NCI-H2171 treated with DMSO at 0.1 percent for 48 hours (cell line): ENCODE measurements at regions not wholly inside any gene's neighbourhood (a gene's known extent, or its start where the extent isn't known, plus 50 kb on each side); places are given as distances from the start of the nearest gene placed in this dataset.
A peak's percentile ranks its signal among the peaks of the same experiment; 100 is the strongest.
"Not testable (repeated sequence)": the region's sequence is repeated elsewhere in the genome, so short reads cannot be mapped to it uniquely, and the experiment has no call there.

Experiments
- DNase-seq: peaks from one replicate; lab custom pipeline; 2025; lab: John Stamatoyannopoulos, UW

DNA sequence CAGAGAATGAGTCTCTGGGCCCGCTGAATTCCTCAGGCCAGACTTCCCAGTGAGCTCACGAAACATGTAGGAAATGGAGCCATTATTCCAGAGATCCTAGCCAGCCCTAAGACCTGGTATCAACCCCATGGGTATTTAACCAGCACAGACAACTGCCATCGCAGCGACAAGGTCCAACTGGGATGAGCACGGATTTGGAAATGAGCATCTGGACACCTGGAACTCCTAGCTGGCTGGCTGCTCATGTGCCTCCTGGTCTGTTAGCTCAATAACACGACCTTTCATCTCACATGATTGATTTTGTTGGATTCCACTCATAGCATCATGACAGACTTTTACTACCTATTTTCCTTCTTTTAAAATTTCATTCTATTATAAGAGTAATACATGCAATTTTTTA is 51.0 kb downstream of the POU3F3 start:
- DNase-seq = no peak

DNA sequence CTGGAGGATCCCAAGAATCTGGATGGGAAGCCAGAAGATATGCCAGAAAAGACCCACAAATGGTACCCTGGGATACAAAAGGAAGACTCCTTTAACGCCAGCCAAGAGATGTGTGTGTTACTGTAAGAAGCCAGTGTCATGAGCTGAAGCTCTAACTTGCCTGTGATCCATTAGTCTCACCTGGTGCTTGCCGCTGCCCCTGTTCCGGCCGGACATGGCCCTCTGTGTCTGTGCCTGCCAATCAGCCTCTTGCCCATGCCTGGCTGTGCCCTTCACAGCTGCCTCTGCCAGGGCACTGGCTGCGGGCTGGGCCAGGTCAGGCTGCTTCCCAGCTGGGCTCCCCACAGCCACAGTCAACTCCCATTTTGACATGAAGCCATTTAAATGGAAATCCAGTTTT is 55.4 kb downstream of the POU3F3 start:
- DNase-seq = no peak

DNA sequence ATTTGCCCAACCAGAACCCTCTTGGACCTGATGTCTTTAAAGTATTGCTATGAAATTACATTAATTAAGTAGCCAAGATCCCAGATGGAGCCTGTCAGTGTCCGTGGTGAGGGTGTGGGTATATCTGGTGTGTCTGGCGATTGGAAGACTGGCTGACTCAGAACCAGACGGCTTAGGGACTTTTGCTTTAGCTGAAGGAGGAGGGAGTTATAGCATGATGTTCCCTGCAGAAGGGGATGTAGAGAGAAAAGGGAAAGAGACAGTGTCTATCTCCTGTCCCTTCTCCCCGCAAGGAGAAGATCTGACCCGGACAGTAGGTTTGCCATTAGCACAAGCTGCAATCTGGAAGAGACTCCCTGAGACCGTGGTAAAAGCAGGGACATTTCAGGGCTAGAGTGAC is 60.6 kb downstream of the POU3F3 start:
- no peak for DNase-seq

DNA sequence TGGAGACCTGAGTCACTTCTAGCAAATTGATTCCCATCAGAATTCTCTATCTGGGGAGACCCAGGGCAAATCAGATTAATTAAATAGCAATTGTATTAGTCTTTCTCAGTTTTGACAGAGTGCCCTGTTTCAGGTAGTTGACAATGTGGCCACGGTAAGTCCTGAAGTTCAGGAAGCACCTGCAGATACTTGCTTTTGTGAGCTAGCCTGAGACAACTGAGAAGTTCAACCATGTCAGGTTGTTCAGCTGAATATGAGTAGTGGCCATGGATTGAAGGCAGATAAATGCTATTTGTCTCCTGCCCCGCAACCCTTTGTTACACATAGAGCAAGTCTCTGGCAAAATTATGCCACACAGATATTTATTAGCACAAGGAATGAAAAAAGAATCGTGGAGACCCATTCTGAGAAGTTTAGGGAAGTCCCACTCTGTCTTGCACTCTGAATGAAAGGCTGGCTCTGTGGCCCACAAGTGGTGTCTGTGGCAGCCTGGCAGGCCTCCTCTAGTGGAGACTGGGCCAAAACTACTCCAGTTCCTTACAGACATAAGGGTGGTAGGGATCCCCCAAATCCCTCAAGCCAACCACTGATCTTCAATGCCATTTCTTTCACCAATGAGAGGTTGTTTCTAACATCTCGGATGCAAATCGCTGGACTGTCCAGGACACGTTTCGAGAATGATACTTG is 61.3 kb downstream of the POU3F3 start:
- DNase-seq = no peak

DNA sequence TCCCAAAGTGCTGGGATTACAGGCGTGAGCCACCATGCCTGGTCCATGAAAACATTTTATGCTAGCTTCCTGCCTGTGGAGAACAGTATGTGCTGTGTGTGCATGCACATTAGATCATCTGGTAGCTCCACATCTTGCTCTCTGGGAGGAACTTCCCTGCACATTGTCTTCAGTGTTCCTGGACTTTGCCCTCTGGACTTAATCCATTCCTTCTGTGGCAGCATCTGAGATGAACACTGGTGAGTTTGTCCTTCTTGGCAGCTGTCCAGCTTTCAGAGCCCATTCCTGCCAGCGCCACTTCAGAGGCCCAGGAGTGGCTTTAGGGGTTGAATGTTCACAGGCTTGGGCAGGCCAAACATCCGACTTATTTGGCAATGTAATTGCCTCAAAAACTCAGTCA is 65.2 kb downstream of the POU3F3 start:
- no peak for DNase-seq

DNA sequence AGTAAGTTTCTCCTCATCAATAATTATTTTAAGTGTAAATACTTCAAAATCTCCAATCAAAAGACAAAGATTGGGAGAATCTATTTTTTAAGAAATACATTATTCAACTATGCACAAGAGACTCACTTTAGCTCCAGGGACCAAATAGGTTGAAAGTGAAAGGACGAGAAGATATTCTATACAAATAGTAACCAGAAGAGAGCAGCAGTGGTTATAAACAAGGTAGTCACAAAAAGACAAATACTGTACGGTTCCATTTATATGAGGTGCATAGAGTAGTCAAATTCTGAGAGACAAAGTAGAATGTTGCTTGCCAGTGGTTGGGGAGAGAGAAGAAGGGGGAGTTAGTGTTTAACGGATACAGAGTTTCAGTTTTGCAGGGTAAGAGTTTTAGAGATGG is 69.8 kb downstream of the POU3F3 start:
- no peak for DNase-seq

DNA sequence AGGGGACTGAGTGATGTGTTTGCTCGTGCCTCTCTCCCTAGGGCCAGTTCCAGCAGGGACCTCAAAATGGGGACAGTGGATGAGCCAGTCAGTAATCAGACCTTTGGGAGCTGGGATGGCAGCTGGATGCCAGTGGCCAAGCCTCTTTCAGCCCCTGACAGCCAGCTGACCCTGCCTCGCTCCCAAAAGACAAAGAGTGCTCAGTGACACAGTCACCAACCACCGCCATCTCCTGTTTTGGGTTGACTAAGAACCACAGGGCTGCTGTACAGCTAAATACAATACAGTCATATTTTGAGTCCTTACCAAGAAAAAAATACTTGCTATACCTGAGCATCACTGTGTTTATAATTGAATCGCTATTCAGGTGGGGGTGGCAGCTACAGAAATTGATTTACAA is 75.7 kb downstream of the POU3F3 start:
- no peak for DNase-seq

DNA sequence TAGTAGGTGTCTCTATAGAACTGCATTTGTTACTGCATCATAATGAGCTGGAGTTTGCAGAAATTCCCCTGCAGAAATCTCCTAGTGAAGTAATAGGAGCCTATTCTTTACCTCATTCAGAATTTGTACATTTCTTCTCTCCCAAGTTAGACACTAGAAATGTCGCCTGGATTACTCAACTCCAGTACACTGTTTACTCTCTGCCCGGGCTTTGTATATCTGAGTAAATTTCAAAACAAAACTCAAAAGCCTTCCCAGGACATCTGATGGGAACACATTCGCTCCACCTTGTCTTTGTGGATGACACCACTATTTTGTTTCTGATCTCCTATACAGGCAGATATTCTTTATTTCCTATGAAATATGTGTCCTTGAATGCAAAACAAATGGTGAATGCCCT is 76.8 kb downstream of the POU3F3 start:
- no peak for DNase-seq

DNA sequence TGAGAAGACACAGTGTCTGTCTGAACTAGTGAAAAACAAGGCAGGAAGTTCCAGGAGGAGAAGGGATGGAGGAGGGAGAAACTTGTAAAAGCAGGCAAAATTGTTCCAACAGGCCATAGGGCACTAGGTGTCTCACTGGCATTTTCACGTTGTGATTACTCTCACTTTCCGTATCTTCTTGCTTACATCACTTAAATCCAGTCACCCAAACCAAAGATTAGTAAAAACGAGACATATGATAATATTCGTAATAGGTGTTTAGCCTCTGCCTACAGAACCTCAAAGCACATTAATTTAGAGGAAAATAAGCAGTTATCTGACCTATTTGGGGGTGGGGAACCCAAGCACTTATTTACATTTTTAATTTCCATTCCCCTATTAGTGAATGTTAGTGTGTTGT is 78.3 kb downstream of the POU3F3 start:
- DNase-seq = no peak

DNA sequence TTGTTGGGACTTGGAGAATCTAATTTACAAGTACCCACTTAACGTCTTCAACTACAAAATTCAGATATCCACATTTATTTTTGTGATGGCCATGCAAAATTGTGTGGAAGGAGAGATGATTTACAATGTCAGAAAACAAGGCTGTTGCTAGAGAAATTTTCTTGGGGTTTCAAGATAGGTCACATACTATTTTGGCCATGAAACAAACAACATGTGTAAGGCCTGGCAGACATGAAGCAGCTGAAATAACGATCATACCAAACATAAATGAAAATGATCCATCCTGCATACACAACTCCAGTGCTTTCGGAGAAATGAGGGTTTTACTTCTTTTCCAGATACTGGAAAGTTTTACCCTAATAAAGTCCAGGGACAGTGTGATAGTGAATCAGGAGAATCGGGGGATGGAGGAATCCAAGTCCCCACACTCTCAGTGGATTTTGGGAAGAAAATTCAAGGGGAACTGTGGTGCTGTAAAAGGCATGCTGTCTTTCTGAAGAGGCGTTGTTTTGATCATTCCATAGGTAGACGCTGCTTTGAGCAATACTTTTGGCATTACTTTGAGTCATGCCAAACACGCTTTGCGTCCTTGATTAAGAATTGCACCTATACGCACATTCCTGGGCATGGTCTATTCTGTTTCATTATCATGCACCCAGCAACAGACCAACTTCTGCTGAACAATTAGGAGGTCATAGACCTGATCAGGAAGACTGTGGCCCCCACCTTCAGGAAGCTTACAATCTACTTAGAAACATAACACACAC is 79.4 kb downstream of the POU3F3 start:
- no peak for DNase-seq

DNA sequence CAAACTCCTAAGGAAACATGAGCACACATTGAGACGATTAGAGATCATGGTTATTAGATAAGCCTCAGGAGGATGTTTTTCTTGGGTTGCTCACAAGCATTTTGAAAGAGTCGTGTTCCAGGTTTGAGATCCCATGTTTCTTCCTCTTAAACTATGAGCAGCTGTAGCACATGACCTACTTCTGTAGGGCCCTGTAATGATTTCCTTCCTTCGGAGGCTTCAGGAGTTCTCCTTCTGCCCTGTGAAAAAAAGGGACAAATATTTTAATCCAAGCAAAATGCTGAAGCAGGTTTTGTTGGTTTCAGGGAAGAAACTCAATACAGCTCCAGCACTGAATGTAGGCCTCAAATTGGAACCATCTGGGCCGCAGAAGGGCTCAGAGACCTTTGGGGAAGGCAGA is 82.6 kb downstream of the POU3F3 start:
- no peak for DNase-seq

DNA sequence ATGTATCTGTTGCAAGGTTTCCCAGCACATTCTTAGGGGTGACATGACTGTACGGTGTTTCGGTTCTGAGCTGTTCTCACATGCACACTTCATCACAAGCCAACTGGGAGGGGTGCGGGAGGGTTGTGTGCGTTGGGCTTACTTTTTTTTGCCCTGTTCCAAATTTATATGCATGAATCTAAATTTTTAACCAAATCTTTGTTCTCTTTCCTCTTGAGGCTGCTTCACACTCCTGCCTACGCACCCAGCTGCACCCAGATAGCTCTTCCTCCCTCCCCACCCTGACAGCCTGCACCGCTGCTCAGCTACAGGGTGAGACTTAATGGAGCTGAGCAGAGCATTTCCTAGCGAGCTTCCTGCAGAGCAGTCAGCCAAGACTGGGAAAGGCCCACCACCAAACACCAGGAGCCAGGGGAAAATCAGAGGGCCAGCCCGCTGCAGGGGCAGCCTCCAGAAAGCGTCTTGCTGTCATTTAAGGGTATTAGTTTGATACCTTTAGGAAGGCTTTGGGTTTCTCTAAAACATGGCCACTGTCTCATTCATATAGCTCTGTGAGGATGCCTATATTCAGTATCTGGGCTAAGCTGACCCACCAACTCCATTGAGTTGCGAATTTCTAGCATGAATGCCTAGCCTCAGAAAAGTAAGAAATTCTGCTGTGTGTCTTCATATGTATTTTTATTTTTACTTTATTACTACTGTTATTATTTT is 84.5 kb downstream of the POU3F3 start:
- no peak for DNase-seq

DNA sequence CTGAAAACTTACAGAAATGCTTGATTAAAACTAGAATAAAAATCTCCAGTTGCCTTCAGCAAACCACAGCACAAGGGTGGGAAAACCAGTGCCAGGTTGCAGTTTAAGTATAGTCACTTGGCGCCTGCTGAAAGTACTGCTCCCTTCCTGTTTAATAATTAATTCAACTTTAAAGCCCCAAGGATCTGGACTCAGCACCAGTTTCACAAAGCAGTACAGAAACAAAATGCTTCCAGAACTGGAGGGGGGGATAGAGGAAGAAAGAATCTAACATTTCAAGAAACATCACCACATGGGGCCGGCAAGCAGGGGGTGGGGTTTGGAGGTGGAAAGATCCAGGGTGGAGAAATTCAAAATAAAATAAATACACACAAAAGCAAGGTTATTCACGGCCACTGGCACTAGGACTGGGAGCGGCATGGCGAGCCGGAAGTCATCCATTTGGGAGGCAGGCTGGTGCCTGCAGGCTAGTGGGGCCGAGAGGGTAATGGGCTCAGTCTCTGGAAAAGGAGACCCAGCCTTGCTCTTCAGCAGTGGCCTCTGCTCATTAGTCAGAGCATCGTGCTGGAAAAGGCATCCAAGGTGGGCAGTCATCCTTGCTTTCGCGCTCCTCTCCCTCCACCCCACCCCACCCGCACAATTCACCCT is 85.8 kb downstream of the POU3F3 start:
- no peak for DNase-seq

DNA sequence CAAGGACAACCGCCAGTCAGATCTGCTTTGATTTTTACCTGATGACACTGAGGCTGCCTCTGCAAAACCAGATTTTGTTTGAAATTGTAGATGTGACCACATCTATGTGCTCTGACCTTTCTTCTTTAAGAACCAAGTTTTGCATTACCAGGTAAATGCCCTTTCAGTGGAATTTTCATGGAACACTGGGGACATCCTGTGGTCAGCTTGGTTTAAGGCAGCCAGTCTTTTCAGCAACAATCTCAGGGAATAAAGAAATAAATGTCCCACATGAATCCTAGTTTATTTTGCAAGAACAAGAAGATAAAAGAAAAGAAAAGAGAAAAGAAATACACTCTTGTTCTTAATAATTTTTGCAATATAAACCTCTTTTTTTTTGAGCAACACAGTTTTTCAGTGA is 90.6 kb downstream of the POU3F3 start:
- DNase-seq = peak; percentile 1

DNA sequence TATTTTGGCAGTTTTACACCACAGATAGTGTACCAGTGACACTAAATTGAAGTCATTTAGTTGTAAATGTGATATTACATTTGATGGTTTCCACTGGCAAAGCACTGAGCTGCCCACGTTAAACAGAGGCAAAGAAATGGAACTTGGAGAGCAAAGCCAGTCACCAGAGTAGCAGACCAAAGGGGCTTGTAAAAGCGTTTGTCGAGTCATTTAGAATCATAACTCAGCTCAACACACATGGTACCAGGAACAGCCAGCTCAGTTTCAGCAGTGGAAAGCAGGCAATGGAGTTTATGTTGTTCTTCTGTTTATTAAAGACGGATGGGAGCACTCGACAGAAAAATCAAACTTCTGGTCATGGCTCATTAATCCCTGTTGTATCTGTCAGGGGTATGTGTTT is 91.2 kb downstream of the POU3F3 start:
- DNase-seq = no peak

DNA sequence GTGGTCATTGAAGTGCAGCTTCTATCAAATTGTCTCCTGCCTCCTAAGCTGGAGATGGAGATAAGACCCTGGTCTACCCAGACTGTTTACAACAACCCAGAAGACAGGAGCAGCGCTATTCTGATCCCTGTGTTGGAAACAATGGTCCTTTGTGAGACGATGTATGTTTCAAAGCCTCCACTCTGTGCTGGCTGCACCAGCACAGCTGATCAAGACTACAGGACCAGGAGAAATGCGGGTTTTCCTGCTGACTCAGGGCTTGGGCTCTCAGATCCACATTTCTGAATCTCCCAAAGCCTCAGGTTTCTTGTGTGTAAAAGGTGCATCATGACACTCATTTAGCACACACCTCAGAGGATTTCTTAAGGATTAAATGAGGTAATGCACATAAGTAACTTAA is 92.0 kb downstream of the POU3F3 start:
- no peak for DNase-seq

DNA sequence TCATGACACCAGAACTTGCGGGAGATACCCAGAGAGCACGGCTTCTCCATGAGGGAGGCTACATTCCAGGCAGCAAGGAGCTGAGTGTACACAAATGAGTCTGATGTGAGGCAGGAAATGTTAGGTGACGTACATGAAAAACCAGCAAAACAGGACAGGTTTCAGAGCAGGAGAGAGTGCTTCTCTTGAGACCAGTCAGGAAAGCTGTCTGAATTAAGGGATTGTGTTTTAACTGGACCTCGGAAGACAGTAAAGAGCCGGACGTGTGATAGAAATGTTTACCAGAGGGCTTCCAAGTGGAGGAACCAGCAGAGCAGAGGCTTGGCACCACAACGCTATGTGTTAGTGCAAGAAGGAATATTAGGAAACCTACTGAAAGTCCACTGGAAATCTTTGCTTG is 90.4 kb upstream of the MRPS9 start:
- not testable (repeated sequence) for DNase-seq

DNA sequence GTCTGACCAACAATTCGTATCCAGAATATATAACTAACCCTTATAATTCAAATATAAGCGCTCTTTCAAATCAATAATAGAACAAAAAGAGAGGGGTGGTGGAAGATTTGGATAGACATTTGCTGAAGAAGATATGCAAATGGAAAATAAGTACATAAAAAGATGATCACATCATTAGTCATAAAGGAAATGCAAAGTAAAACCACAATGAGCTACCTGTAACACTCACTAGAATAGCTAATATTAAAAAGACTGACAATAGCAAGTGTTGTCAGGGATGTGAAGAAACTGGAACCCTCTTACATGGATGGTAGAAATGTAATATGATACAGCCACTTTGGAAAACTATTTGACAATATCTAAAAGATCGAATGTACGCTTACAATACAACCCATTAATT is 84.9 kb upstream of the MRPS9 start:
- no peak for DNase-seq

DNA sequence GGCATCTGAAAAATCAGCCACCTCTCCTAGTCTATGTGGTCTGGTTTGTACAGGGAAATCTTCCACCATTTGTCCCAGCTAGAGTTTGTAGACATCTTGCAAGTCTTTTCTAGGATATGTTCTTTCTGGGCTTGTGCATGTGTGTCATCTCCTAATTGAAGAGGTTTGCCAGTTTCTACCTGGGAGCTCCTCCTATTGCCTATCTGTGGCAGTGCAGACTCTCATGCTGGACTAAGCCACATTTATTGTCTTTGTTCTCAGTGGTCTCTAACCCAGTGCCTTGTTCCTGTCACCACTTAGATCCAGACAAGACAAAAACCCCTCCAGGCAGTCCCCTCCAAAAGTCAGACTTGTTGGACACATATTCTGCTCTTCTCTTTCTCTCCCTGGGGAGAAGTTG is 72.0 kb upstream of the MRPS9 start:
- DNase-seq = no peak

DNA sequence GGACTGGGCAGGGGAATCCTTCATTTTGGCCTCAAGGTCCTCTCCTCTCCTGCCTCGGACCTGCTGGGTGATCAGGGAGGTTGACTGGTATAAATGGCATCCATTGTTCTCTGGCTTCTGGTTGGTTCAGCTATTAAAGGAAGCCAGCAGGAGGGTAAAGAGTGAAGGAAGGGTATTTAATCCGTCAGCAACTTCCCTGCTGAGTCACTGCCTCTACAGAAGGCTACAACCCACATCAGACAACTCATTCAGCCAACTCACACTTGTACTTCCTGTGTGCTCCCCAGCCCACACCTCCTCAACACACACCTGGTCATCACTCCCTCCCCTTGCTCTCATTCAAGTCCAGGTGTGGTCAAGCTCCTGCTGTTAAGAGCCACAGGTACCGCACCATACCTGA is 68.3 kb upstream of the MRPS9 start:
- DNase-seq = no peak

DNA sequence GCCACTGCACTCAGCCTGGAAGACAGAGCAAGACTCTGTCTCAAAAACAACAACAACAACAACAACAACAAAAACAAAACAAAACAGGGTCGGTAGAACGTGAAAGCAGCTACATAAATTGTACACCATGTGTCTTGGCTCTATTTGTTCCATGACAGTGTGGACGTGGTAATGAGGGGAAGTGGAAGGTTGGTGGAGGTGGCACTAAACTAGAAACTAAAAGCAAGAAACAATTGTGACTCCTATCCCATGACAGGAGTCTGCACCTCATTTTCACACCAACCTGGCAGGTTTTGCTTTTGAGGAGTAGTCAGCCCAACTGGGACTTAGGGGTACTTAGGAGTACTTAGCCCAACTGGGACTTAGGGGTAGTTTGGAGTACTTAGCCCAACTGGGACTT is 62.5 kb upstream of the MRPS9 start:
- DNase-seq = no peak

DNA sequence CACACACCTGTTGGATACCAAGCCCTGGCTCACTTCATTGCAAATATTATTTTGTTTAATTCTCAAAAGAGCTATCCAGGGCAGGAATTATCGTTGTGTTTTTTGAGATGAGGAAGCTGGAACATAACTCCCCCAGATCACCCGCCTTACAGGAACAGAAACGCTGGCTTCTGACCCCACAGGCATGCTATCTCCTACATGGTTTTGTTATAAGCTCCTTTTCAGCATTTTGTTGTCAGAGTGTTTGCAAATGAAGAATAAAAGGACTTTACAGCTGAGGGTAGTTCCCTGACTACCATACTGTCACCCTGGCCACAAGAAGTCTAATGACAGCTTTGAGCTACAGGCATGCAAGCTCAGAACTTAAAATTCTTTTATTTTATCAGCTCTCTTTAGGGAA is 62.0 kb upstream of the MRPS9 start:
- no peak for DNase-seq

DNA sequence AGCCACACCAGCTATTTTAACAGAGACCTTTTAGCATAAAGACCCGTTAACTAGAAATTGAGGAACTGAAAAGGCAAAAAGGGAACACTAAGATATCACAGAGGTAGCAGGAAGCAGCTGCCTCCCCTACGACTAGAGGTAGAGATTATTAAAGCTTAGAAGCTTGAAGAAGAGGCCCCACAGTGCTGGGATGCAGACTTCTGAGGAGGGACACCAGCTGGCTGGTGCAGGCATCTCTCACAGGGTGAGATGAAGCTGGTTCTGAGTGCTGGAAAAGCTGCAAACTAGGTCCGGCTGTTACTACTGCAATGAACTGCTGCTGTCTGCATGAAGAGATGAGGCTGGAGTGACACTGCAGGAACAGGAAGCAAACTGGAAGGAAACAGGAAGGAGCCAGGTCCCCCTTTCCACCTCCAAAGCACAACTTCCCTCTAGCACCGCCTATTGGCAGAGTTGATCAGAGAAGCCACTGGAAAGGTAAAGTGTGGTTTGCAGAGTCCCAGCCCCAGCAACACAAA is 61.2 kb upstream of the MRPS9 start:
- peak; percentile 4 for DNase-seq
